ENCODE measurements at regions not wholly inside any gene's neighbourhood (a gene's known extent, or its start where the extent isn't known, plus 50 kb on each side); places are given as distances from the start of the nearest gene placed in this dataset.

DNA sequence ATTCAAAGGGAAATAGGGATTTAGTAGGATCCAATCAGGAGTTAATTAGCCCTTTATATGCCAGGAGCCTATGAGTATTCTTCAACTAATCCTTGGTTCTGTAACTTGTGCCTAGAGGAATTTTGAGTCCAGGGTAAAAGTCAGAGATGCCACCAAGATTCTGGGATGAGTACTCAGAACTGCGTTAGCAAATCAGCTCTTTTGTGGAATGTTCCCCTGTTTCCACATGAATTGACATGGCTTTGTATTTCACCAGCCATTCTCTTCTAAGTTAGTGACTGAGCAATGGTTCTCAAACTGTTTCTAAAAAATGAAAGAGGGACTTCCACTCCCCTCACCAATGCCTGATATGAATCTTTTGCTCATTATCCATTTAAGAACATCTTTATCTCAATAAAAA, 508.7 kb downstream of the SOX2 start:
- H3K27me3 ChIP-seq (ENCODE audit: control insufficient read depth, insufficient read depth, low read length, poor library complexity, severe bottlenecking): no peaks in the 10 kb centered on the region
- H3K36me3 ChIP-seq (ENCODE audit: control insufficient read depth, insufficient read depth, low read length): no peaks in the 10 kb centered on the region
- Mint-ChIP-seq H3K27me3 (ENCODE audit: insufficient read depth) (peaks cover 19% of the 10 kb centered on the region), H3K4me3 (no peak overlapping the region), H3K4me1 (peaks cover 21% of the 10 kb centered on the region), H3K36me3 (ENCODE audit: low read depth) (no peaks in the 10 kb centered on the region), H3K9me3 (peaks cover 11% of the 10 kb centered on the region), H3K27ac (no peak overlapping the region)
- DNase-seq: no peak
- H3K27ac ChIP-seq (ENCODE audit: low read depth, low read length): no peak overlapping the region
- TF ChIP-seq CTCF (conservative IDR thresholded peaks at IDR 0.05): no peak
- no peak overlapping the region for H3K9ac ChIP-seq (ENCODE audit: extremely low read depth, low read length, poor library complexity, severe bottlenecking)
- no peaks in the 10 kb centered on the region for H3K9me3 ChIP-seq (ENCODE audit: control insufficient read depth, low read length)
- H3K4me3 ChIP-seq (ENCODE audit: low read length): no peak overlapping the region
- H3K4me1 ChIP-seq (ENCODE audit: control insufficient read depth, insufficient read depth, low read length): peaks cover 4% of the 10 kb centered on the region
- WGBS, 2 experiments (ENCODE audit: insufficient coverage in 1 of 2, insufficient read length in 1 of 2): 69 to 75% methylated on average over 1 of the region's 1 CpG

DNA sequence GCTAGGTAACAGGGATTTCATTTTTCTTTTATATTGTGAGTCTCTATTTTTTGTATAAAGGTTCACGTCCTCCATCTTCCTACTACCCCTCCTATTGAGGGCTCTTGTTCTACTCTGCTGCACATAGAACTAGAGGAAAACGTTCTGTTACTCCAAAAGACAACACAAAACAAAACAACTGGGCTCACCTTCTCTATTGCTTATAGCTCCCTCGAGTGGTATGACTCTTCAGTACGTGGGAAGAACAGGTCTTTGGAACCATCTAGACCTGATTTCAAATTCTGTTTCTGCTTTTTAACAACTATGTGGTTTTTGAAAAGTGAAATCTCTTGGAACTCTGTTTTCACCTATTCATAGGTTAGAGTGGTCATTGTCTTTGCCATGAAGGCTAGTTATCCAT, 515.3 kb downstream of the SOX2 start:
- H3K27me3 Mint-ChIP-seq (ENCODE audit: insufficient read depth): peaks cover 7% of the 10 kb centered on the region
- peaks cover 14% of the 10 kb centered on the region for H3K9me3 Mint-ChIP-seq
- H3K4me1 Mint-ChIP-seq: peaks cover 4% of the 10 kb centered on the region
- H3K27ac Mint-ChIP-seq: no peak overlapping the region
- no peak overlapping the region for H3K27ac ChIP-seq (ENCODE audit: low read depth, low read length)
- no peaks in the 10 kb centered on the region for H3K27me3 ChIP-seq (ENCODE audit: control insufficient read depth, insufficient read depth, low read length, poor library complexity, severe bottlenecking)
- H3K9me3 ChIP-seq (ENCODE audit: control insufficient read depth, low read length): no peaks in the 10 kb centered on the region
- no peak for DNase-seq
- H3K4me3 Mint-ChIP-seq: no peak overlapping the region
- no peak overlapping the region for H3K9ac ChIP-seq (ENCODE audit: extremely low read depth, low read length, poor library complexity, severe bottlenecking)
- 14 to 52% methylated on average over 1 to 4 of the region's 4 CpGs for WGBS, 2 experiments (ENCODE audit: insufficient coverage in 1 of 2, insufficient read length in 1 of 2)
- H3K36me3 ChIP-seq (ENCODE audit: control insufficient read depth, insufficient read depth, low read length): no peaks in the 10 kb centered on the region
- H3K4me1 ChIP-seq (ENCODE audit: control insufficient read depth, insufficient read depth, low read length): no peaks in the 10 kb centered on the region
- H3K4me3 ChIP-seq (ENCODE audit: low read length): no peak overlapping the region
- peak; percentile 70 for TF ChIP-seq CTCF (conservative IDR thresholded peaks at IDR 0.05)
- no peaks in the 10 kb centered on the region for H3K36me3 Mint-ChIP-seq (ENCODE audit: low read depth)

- no peak for DNase-seq
- Mint-ChIP-seq H3K27ac (no peak overlapping the region), H3K4me3 (no peak overlapping the region), H3K4me1 (peaks cover 13% of the 10 kb centered on the region), H3K36me3 (ENCODE audit: low read depth) (no peaks in the 10 kb centered on the region), H3K9me3 (no peaks in the 10 kb centered on the region), H3K27me3 (ENCODE audit: insufficient read depth) (no peaks in the 10 kb centered on the region)
- no peaks in the 10 kb centered on the region for H3K4me1 ChIP-seq (ENCODE audit: control insufficient read depth, insufficient read depth, low read length)
- 100% methylated on average over 1 of the region's 1 CpG for WGBS, 2 experiments (ENCODE audit: insufficient coverage in 1 of 2, insufficient read length in 1 of 2)
- no peak for TF ChIP-seq CTCF (conservative IDR thresholded peaks at IDR 0.05)
- H3K36me3 ChIP-seq (ENCODE audit: control insufficient read depth, insufficient read depth, low read length): no peaks in the 10 kb centered on the region
- no peak overlapping the region for H3K9ac ChIP-seq (ENCODE audit: extremely low read depth, low read length, poor library complexity, severe bottlenecking)
- no peak overlapping the region for H3K27ac ChIP-seq (ENCODE audit: low read depth, low read length)
- H3K4me3 ChIP-seq (ENCODE audit: low read length): no peak overlapping the region
- H3K9me3 ChIP-seq (ENCODE audit: control insufficient read depth, low read length): no peaks in the 10 kb centered on the region
- H3K27me3 ChIP-seq (ENCODE audit: control insufficient read depth, insufficient read depth, low read length, poor library complexity, severe bottlenecking): no peaks in the 10 kb centered on the region
Measured at GRCh38 chr3:182233405-182233804, 521.7 kb downstream of the SOX2 start.
